Lower leg skin (tissue), 3 donors: ENCODE measurements at regions not wholly inside any gene's neighbourhood (a gene's known extent, or its start where the extent isn't known, plus 50 kb on each side); places are given as distances from the start of the nearest gene placed in this dataset.
"Not testable (repeated sequence)": the region's sequence is repeated elsewhere in the genome, so short reads cannot be mapped to it uniquely, and the experiment has no call there.

ENCODE experiments used
- DNase-seq, 2 donors: peaks; one replicate each; pipeline ENCODE4 v3.0.0-alpha.2; 2019; ENCODE audit warnings: low spot score in 2 of 2
- H3K4me3 ChIP-seq: fragments of 200-600 bp; sonication (generic); 2 replicates; pipeline ENCODE4 v1.5.1; 2017; ENCODE audit warnings: mild to moderate bottlenecking, low read depth; ENCODE audit not compliant: poor library complexity, severe bottlenecking
- WGBS, 2 donors: methylation state at CpG; one replicate each; pipeline ENCODE4 v1.1.5; 2018; 5-methylcytosine and 5-hydroxymethylcytosine counted together
- intact Hi-C: fragments of 100-400 bp; cut with DNase I; formaldehyde crosslinking; loops from one replicate; pipeline ENCODE4 v1.15.0; 2023; ENCODE audit warnings: low total_unique reads

- DNase-seq, intact Hi-C loops, H3K4me3 ChIP-seq: not testable (repeated sequence)
- WGBS, 2 donors: 84 to 87% methylated on average over 5 of the region's 5 CpGs
Observed at GRCh38 chr4:118461435-118461834, 108.6 kb upstream of the PRSS12 start.

GRCh38 chr4:118465831-118466230 lies 113.0 kb upstream of the PRSS12 start:
- intact Hi-C loops, H3K4me3 ChIP-seq, DNase-seq: not testable (repeated sequence)
- WGBS, 2 donors: 39 to 48% methylated on average over 2 of the region's 2 CpGs

GRCh38 chr4:118474001-118474626 lies 121.3 kb upstream of the PRSS12 start:
- DNase-seq, H3K4me3 ChIP-seq, intact Hi-C loops: not testable (repeated sequence)
- 80 to 88% methylated on average over 3 of the region's 3 CpGs for WGBS, 2 donors

- intact Hi-C loops, DNase-seq, H3K4me3 ChIP-seq: not testable (repeated sequence)
Observed at GRCh38 chr4:118474771-118475170, 122.0 kb upstream of the PRSS12 start.

- 44 to 84% methylated on average over 3 of the region's 3 CpGs for WGBS, 2 donors
- DNase-seq, H3K4me3 ChIP-seq, intact Hi-C loops: not testable (repeated sequence)
Observed at GRCh38 chr4:118475901-118476300, 123.1 kb upstream of the PRSS12 start.

- intact Hi-C loops, DNase-seq, H3K4me3 ChIP-seq: not testable (repeated sequence)
Observed at GRCh38 chr4:118477826-118478225, 125.0 kb upstream of the PRSS12 start.

GRCh38 chr4:118485801-118486314 lies 133.1 kb upstream of the PRSS12 start:
- intact Hi-C loops, DNase-seq, H3K4me3 ChIP-seq: not testable (repeated sequence)
- WGBS, 2 donors: 46 to 60% methylated on average over 3 of the region's 3 CpGs

GRCh38 chr4:118492963-118493362 lies 140.2 kb upstream of the PRSS12 start:
- intact Hi-C loops, DNase-seq, H3K4me3 ChIP-seq: not testable (repeated sequence)
- 82 to 85% methylated on average over 4 of the region's 4 CpGs for WGBS, 2 donors

GRCh38 chr4:118494437-118494836 lies 141.6 kb upstream of the PRSS12 start:
- intact Hi-C loops, DNase-seq, H3K4me3 ChIP-seq: not testable (repeated sequence)
- 76 to 91% methylated on average over 6 of the region's 6 CpGs for WGBS, 2 donors

GRCh38 chr4:118502967-118503366 lies 150.2 kb upstream of the PRSS12 start:
- DNase-seq, H3K4me3 ChIP-seq, intact Hi-C loops: not testable (repeated sequence)
- WGBS, 2 donors: 82 to 84% methylated on average over 5 of the region's 5 CpGs

GRCh38 chr4:118504927-118505326 lies 152.1 kb upstream of the PRSS12 start:
- H3K4me3 ChIP-seq, DNase-seq, intact Hi-C loops: not testable (repeated sequence)

- H3K4me3 ChIP-seq, DNase-seq, intact Hi-C loops: not testable (repeated sequence)
- WGBS, 2 donors: 76 to 81% methylated on average over 3 of the region's 3 CpGs
Observed at GRCh38 chr4:118505491-118505890, 152.7 kb upstream of the PRSS12 start.

GRCh38 chr4:118512870-118513269 lies 160.1 kb upstream of the PRSS12 start:
- WGBS, 2 donors: 65 to 67% methylated on average over 3 of the region's 3 CpGs
- DNase-seq, intact Hi-C loops, H3K4me3 ChIP-seq: not testable (repeated sequence)

- DNase-seq, intact Hi-C loops, H3K4me3 ChIP-seq: not testable (repeated sequence)
- WGBS, 2 donors: 89 to 100% methylated on average over 1 to 2 of the region's 3 CpGs
Observed at GRCh38 chr4:118514332-118514731, 161.5 kb upstream of the PRSS12 start.

GRCh38 chr4:118516107-118516506 lies 163.3 kb upstream of the PRSS12 start:
- DNase-seq, H3K4me3 ChIP-seq, intact Hi-C loops: not testable (repeated sequence)
- WGBS, 2 donors: 0 to 68% methylated on average over 1 of the region's 1 CpG

GRCh38 chr4:118530107-118530506 lies 155.1 kb upstream of the METTL14 start:
- H3K4me3 ChIP-seq, DNase-seq, intact Hi-C loops: not testable (repeated sequence)
- WGBS, 2 donors: 79 to 84% methylated on average over 2 of the region's 2 CpGs
